Epithelial cell of esophagus (primary cell): ENCODE measurements at regions not wholly inside any gene's neighbourhood (a gene's known extent, or its start where the extent isn't known, plus 50 kb on each side); places are given as distances from the start of the nearest gene placed in this dataset.
A peak's percentile ranks its signal among the peaks of the same experiment; 100 is the strongest.
"Not testable (repeated sequence)": the region's sequence is repeated elsewhere in the genome, so short reads cannot be mapped to it uniquely, and the experiment has no call there.

Experiments
- DNase-seq: peaks from one replicate; pipeline ENCODE4 v3.0.0; 2010; ENCODE audit warnings: low read depth
- H3K4me3 ChIP-seq: 2 replicates; pipeline ENCODE4 v1.5.1; 2011; ENCODE audit warnings: mild to moderate bottlenecking, low read length, control low read depth
- CTCF ChIP-seq: IDR thresholded peaks from 2 replicates; pipeline ENCODE4 v1.5.1; 2011; ENCODE audit warnings: low read depth, mild to moderate bottlenecking, low read length, control low read depth, inconsistent platforms; ENCODE audit not compliant: insufficient read depth; ENCODE audit errors: missing control alignments

GRCh38 chr1:173377266-173377665 is 99.9 kb upstream of the PRDX6 start:
- no peak overlapping the region for H3K4me3 ChIP-seq
- no peak for TF ChIP-seq CTCF
- DNase-seq = no peak

- no peak for TF ChIP-seq CTCF
- no peak overlapping the region for H3K4me3 ChIP-seq
- no peak for DNase-seq
Observed at GRCh38 chr1:173383351-173383750, 93.8 kb upstream of the PRDX6 start.

GRCh38 chr1:173388352-173388751 is 88.8 kb upstream of the PRDX6 start:
- TF ChIP-seq CTCF = no peak
- DNase-seq = no peak
- no peak overlapping the region for H3K4me3 ChIP-seq

- H3K4me3 ChIP-seq = no peak overlapping the region
- DNase-seq = peak; percentile 85
- TF ChIP-seq CTCF = no peak
Observed at GRCh38 chr1:173392895-173393658, 84.1 kb upstream of the PRDX6 start.

- peak; percentile 24 for DNase-seq
- no peak overlapping the region for H3K4me3 ChIP-seq
- TF ChIP-seq CTCF = no peak
Observed at GRCh38 chr1:173393659-173394000, 83.5 kb upstream of the PRDX6 start.

GRCh38 chr1:173394813-173395212 is 82.3 kb upstream of the PRDX6 start:
- not testable (repeated sequence) for H3K4me3 ChIP-seq, DNase-seq

- TF ChIP-seq CTCF = no peak
- no peak overlapping the region for H3K4me3 ChIP-seq
- DNase-seq = peak; percentile 61
Observed at GRCh38 chr1:173395762-173396161, 81.4 kb upstream of the PRDX6 start.
